Uterus (tissue), 2 donors: ENCODE measurements at regions not wholly inside any gene's neighbourhood (a gene's known extent, or its start where the extent isn't known, plus 50 kb on each side); places are given as distances from the start of the nearest gene placed in this dataset.

ENCODE experiments used
- CTCF ChIP-seq, 4 experiments: fragments of 200-600 bp in 2 of 4; fragments of 450-650 bp in 2 of 4; sonication (generic) in 2 of 4; IDR thresholded peaks; one replicate each; pipeline ENCODE4 v1.5.1; 2016 to 2019; ENCODE audit warnings: antibody characterized with exemption in 4 of 4, mild to moderate bottlenecking in 2 of 4, moderate library complexity in 1 of 4
- POLR2A ChIP-seq, 2 donors: fragments of 450-650 bp; IDR thresholded peaks; one replicate each; pipeline ENCODE4 v1.6.1; 2016; ENCODE audit warnings: antibody characterized with exemption in 2 of 2, mild to moderate bottlenecking in 1 of 2, moderate library complexity in 1 of 2

DNA sequence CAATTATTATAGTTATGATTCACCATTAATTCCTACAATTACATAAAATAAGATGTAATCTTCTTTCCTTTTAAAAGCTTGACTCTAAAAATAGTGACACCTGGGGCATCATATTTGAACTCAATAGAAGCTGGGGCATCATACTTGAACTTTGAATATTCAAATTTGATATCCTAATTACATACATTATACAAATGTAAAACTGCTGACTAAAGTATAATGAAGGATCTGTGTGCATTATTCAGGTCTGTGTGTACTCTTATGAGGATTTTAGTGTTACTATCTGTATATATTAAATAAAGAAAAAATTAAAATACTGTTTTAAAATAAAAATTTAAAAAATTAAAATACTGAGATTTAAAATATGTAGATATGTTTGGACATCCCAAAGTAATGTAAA is 696.9 kb upstream of the FBXO33 start:
- TF ChIP-seq POLR2A (IDR thresholded peaks at IDR 0.05) (no peak), CTCF (IDR thresholded peaks at IDR 0.05) (no peak)
